ENCODE measurements at regions not wholly inside any gene's neighbourhood (a gene's known extent, or its start where the extent isn't known, plus 50 kb on each side); places are given as distances from the start of the nearest gene placed in this dataset.

DNA sequence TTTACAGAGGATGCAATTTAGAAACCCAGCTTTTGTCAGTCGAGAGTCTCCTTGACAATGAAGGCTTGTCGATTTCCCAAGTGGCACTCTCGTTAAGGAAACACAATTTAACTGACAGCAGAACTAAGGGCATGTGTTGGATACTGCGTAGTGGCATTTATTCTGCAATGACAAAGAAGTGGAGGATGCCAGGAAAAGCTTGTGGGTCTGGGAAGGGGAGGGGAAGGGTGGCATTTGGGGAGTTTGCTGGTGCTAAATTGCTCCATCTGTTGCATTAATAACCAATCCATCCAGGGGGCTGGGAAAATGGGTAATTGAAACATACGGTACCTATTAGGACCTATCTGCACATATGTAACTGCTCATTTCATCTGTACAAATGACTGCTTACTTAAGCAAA lies 190.6 kb downstream of the NSG2 start:
- no peak for DNase-seq

DNA sequence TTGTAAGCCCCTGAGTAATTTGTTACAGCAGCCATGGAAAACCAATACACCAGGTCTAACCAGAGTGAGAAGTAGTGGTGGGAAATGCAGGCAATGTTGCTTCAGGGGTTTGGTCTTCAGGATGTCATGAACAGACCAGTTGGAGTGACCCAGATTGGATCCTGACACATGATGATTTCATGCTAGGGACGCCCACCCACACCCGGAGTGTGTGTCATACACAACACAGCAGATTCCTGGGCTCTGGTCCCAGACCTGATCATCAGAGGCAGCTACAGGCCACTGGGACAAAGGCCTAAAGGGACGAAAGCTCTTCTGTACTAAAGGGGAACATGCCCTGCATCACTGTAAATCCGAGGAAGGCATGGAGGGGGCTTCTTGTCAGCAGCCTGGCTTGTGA lies 194.2 kb downstream of the NSG2 start:
- no peak for DNase-seq

DNA sequence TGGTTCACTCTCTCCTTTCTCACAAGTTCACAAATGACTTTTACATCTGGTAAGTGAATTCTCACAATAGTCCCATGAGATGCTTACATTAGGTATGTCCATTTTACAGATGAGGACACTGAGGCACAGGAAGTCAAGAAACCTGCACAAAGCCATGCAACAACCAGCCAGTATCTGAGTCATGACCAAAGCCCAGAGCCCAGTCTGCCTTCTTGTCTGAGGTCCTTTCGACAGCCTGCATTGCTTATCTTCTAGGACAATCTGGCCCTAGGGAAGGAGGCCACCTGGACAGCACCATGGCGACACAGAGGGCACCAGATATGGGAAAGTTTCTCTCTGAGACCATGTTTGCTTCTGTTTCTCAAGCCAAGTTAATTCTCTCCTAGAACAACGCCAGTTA lies 197.1 kb downstream of the NSG2 start:
- no peak for DNase-seq

DNA sequence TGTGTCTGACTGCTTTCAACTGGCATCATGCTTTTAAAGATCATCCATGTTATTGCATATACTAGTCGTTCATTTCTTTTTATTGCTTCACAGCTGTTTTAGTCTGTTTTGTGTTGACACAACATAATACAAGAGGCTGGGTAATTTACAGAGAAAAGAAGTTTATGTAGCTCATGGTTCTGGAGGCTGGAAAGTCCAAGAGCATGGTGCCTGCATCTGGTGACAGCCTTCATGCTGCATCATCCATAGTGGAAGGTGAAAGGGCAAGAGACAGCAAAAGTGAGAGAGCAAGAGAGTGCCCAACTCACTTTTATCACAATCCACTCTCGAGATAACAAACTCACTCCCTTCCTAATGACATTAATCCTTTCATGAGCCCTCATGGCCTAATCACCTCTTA lies 198.4 kb downstream of the NSG2 start:
- DNase-seq: no peak

DNA sequence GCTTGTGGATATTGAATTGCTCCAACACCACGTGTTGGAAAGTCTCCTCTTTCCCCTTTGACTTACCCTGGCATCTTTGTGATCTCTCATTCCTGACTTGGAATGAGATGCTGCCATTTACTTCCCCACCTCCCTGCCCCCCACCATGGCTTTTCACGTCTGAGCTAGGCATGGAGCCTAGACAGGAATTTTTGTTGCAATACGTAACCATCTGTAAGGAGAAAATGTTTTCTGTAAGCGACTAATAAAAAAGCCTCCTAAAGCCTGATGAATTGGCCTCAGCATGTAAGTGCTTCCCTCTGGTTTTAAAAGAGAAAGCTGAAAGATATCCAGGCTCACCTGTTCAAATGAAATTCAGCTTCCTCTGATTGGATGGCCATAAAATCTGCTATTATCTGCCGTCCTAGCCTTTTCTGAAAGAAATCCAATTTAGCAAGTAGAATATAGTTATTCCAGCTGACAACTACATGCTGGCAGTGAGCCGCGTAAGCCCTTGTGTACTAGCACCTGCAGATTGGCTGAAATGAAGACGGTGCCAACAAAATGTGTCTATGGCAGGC lies 200.1 kb downstream of the NSG2 start:
- no peak for DNase-seq

DNA sequence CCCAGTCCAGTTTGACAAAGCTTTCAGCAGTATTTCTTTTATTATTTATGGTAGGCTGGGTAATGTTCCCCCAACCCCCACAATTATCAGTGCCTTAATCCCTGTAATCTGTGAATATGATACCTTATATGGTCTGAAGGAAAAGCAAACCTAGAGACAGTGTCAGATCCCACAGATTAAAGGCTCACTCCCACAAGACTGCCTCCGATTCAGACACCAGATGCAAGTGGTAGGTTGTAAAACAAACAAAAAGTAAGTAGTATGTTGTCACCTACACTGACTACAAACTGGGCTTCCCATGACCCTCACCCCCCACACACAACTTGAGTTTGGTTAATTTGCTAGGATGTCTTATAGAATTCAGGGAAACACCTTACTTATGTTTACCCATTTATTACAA lies 201.2 kb downstream of the NSG2 start:
- DNase-seq: no peak

DNA sequence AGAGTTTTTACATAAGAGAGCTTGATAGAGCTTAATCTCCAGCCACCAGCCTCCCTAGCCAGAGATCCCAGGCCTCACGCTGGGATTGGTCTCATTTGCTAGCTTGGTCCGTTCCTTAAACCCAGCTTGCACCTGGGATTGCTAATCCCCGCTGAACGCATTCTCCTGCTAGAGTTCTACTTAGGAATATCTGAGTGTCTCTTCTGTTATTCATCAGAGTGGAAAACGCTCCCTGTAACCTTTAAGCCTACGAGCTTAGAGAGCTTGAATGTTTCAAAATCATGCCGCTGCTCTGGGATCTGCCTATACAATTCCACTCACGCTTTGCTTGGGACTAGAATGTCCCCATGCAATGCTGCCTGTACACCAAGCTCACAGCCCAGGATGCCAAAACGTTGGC lies 201.8 kb downstream of the NSG2 start:
- DNase-seq: no peak

DNA sequence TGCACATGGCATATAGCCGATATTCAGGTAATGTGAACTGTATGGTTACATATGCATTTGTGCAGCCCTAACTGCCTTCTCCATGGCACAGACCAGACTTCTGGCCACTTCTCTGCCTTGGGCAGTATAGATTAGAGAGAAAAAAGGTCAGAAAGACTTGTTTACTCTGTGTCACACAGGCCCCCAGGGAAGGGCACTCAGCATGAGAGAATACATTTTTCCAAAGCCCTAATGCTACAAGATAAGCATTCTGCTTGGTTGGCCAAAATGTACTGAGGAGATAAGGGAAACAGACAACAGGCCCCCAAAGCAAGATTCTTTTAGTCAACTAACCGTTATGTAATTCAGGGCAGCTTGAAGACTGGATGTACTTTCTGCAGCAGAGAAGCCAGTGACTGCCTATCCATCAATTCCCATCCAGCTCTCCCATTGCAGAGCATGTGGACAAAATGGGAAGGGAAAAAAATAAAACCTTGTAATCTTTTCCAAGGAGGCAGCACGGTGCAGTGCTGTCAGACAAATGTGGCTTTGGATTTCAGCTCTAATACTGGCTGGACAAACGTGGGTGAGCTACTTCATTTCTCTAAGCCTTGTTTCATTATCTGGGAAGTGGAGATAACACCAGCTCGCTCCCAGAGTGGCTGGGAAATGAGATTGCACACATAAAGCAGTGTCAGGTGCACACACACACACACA lies 205.9 kb downstream of the NSG2 start:
- no peak for DNase-seq

DNA sequence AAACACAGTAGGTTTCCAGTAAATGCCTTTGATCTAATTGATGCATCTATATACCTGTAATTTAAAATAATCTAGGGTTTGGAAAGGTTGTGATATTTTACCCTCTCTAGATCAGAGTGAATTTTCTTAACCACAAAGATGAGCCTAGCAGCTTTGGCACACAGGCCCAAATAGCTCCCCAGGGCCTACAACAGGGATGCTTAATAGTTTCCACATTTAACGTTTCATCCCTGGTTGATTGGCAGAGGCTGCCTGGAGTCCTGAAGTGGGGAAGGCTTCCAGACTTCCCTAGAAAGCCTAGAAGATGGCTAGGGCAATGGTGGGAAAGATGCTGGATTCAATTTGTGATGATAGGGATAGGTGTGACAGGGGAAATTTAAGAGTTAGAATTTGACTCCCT lies 206.6 kb downstream of the NSG2 start:
- DNase-seq: no peak

DNA sequence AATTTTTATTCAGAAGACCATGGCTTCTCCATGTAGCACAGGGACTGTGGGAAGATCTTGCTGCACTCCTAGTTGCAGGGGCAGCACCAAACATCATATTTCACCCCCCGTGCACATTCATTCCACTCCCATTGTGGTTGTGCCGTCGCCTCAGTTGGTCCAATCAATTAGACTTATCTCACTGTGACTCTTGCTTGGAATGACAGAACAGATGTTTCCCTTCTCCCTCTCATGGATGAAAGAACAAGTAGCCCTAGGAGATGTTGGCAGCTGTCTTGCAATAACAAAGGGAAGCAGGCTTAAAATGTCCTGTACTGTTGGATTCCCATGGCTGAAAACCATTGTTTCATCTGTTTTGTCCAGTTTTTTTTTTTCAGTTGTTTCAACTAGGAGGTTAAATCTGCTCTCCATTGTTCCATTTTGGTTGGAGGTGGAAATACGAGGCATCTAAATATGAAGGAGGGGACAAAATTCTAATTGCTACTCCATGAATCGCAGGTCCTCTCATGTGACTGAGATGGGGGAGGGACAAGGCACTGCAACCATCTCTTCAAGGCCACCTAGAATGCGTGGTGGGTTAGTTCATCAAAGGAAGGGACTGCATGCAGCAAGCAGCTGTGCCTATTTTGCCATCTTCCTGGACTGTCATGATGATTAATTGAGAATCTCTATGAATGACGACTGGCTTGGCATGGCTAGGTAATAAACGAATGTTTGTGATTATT lies 214.4 kb downstream of the NSG2 start:
- DNase-seq: no peak

DNA sequence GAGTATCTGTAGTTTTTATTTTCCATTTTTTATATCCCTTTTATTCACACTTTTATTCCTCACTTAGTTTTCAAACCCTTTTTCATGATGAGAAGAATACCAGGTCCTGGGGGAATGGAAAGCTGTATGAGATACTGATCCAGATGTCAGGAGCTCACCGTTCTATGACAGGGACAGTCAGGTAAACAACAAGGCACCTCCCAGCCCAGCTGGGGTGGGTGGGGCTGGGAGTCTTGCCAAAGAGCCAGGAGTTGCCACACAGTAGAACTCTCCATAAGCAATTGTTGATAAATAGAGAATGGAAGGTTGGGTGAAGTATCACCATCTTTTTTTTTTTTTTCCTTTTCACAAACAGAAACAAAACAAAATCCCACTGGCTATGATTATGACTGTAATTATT lies 225.8 kb downstream of the NSG2 start:
- no peak for DNase-seq

DNA sequence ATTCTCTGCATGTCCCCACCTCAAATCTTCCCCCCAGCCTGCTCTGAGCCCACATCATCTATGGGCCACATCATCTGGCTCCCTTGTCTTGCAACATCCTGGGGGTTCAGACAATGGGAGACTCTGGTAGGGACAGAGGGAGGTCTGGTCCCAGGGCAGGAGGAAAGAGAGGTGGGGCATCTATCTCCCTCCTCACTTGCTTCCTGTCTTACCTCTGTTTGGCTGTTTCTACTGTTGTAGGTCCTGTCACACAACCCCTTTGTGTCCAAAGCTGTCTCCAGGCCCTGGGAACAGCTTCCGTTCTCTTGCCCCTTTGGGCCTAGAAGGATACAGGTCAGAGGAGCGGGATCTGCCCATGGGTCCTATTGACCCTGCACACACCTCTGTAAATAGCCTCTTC lies 227.2 kb downstream of the NSG2 start:
- DNase-seq: no peak

DNA sequence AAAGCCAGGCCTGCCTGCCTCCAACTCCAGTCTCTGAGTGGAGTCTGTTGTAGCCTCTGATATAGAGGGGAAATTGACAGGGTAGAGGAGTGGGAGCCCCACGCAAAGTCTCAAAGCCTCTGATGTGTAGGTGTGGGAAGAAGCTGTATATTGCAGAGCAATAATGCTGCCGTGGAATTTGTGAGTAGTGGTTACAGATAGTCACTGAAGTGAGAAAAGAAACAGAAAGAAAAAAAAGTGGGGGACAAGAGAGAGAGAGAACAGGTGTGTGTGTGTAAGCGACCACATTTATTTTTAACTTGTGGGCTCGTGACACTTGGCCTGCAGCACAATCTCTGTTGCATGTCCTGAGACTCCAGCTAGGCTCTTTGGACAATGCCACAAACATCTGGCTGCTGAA lies 227.8 kb downstream of the NSG2 start:
- no peak for DNase-seq

DNA sequence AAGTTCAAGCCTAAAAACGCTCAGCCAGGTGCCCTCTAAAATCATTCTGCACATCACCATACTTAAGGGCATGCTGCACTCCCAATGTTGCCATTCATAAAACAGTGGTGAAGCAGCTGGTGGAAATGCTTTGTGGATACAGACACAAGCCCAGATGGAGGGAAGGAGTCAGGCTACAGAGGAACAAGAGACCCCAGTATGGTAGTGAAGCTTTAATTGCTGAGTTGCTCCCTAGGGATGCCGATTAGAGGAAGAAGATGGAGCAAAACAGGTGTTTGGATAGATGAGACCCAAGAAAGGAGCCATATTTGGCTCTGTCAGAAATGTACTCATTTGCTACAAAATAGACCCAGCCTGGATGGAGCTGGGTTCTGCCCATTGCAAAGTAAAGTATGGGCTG lies 230.5 kb downstream of the NSG2 start:
- DNase-seq: no peak

DNA sequence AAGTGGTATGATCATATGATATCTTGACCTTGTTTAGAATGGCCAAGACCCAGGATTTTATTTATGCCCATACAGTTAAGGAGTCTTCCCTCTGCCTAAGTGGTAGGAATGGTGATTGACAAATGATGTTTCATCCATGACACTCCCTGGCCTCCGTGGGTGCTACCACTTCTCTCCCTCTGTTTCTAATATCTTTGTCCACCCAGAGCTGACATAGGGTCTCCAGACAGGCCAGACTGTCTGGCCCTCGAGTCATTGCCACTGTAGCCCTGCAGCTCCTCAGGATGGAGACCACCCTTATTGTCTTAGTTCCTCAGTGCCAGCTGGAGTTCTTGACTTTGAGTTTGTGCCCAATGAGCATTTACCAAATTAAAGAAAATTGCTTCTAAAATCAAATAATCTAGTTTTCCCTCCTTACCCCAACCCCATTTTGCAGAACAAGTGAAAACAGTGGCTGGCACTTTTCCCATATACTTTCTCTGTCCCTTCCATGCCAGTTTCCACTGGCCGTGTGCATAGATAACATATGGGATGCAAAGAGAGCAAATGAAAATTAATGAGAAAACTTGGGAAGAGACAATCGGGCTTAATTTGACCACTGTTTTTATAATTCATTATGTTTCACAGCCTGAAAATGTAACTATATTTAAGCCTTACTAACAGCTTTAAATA lies 235.7 kb downstream of the NSG2 start:
- DNase-seq: no peak

DNA sequence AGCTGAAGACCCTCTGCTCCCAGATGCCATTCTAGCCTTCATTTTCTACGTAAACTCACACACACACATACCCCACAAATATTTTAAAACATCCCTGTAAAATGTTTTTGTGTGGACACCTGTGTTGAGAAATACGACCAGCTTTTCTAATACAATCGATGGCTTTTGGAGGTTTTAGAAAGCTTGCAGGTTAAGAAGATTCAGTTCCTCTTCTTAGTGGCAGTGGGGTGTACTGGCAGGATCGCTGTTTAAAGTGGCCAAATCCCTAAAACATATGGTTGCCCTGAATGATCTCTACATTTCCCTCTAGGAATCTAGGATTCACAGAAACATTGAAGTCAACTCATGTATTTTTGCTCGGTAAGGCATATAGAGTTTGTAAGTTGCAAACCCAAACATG lies 236.3 kb downstream of the NSG2 start:
- DNase-seq: no peak

DNA sequence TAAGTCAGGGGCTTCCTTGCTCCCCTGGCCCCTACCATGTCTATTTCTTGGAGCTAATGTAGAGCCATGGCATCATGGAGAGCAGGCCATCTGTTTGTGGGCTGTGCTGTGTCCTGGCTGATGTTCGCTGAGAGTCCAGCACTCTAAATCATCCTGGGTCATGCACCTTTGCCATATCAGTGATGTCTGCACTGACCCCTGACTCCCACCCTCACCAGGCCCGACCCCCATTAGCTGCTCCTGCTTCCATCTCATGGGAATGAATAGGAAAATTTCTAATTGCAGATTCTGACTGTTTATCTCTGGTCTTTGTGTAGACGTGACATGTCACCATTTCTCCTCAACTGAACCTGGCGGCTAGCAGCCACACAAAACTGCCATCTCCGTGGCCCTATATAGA lies 236.9 kb downstream of the NSG2 start:
- no peak for DNase-seq

DNA sequence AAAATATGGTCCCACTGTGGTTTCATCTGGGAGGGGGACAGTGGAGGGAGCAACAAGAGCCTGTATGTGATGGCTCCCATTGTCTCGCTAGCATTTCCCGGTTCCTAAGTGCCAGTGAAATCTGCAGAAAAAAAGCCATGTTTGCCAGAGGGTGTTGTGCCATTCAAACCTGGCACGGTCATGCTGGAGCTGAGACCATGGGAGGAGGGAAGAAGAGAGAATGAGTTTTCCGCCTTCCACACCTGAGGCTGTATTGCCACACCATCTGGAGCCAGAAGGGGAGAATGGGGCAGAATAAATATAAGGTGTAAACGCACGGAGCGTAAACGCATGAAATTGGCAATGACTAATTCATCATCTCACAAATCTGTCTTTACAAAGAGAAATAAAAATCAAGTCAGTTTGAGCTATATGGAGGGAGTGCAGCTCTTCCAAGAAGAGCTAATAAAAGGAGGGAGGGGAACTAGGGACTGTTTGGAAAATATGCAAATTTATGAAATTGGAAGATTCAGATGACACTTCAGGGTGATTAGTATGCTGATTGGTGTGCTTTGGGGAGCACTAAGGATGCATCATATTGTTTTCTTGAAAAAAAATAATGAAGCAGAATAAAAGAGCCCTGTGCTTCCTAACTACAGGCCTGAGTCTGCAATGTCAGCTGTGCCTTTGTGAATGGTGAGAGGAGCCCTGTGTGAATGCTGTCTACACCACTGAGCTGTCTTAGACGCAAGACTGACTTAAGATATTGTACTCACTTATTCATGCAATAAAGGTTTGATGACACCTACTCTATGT lies 237.9 kb downstream of the NSG2 start:
- no peak for DNase-seq

DNA sequence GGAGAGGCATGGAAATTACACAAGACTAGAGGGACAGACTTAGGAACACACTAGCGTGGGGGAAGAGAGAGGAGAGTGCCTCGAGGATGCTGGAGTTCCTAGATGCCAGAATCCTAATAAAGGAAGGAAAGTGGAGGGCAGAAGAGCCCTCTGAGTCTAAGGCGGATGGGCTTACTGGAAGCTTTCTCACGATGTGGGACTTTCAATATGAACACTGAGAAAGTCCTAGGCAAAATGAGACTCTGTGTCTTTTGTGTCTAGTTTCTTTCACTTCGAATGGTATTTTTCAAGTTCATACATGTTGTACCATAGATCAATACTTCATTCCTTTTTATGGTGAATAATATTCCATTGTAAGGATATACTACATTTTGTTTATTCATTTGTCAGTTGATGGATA lies 239.4 kb downstream of the NSG2 start:
- DNase-seq: no peak

DNA sequence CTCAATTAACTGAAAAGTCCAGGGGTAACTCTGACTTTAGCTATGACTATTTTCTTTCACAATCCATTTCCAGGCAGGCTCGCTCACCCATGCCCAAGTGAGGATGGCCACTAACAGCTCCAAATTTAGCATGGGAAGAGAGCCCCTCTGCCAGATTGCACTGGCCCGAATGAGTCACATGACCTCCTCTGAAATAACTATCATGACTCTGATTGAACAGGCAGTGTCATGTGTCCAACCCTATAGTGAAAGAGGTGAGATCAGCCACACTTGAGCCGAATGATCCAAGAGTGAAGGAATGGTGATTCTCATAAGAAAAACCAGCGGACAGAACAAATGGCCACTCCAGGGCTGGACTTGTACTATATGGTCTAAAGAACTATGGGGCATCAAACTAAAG lies 242.3 kb downstream of the NSG2 start:
- no peak for DNase-seq

DNA sequence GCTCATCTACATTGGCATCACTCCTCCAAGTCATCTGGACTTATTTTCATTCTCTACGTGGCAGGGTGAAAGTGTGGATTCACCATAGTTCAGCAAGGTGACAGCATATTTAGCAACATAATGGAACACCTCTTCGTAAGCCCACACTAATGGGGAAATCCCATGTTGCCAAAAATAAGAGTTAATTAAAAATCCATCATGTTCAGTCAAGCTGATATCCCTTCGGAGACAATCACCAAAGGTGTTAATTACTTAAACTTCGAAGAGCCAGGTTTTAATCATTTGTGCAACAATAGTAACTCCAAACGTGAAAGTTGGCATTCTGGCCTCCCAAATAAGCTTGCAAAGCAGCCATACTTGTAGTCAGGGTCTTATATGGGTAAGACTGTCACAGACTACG lies 242.9 kb downstream of the NSG2 start:
- DNase-seq: no peak

DNA sequence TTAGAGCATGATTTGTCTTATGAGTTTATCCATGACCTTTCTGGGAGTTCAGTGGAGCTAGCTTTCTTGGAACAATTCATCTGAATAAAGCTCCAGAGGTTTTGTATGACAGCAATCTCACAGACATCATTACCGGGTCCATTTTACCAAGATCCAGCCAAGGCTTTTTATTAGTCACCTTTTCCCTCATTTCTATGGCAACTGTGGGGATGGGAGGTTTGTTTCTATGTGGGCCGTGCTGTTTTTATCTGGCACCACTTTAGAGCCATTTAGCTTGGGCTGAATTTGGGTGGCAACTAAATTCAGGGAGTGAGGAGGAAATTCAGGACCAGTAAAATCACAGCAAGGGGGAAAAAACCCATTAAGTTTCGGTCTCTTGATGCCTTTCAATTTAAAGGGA lies 245.7 kb downstream of the NSG2 start:
- DNase-seq: no peak

DNA sequence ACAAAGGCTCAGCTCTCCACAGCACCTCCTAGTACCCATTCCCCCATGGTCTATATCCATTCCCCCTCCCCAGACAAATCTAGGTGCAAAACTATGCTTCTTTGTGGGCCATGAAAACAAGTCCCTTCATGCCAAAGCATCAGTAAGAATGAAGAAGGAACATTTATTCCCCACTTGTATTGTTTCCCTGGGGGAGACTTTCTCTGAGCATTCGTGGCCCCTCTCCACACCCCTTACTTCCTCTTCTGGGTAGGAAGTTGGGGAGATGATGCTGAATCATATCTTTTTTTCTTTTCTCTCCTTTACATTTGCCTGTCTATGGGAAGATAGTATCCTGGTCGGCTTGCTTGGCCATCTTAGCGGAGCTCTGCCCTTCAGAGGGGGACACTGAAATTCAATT lies 246.8 kb downstream of the NSG2 start:
- DNase-seq: no peak

Data from NCI-H1048 (cell line).